Motor neuron (in vitro differentiated cells): ENCODE measurements at regions not wholly inside any gene's neighbourhood (a gene's known extent, or its start where the extent isn't known, plus 50 kb on each side); places are given as distances from the start of the nearest gene placed in this dataset.
A peak's percentile ranks its signal among the peaks of the same experiment; 100 is the strongest.
"Not testable (repeated sequence)": the region's sequence is repeated elsewhere in the genome, so short reads cannot be mapped to it uniquely, and the experiment has no call there.

Experiments used
- ATAC-seq, 8 experiments: fragments of 200-7000 bp; cut with Tn5 transposase; replicated peaks in 6 of 8; 2 replicates each; pipeline ENCODE4 v1.8.0; 2021; ENCODE audit warnings: mild to moderate bottlenecking in 8 of 8, moderate library complexity in 8 of 8
- H3K27ac ChIP-seq, 2 donors: fragments of 250-450 bp; sonication (Bioruptor Pico); 2 replicates each; pipeline ENCODE4 v1.9.0; 2021; ENCODE audit warnings: antibody characterized with exemption in 2 of 2, mild to moderate bottlenecking in 2 of 2, moderate library complexity in 1 of 2
- H3K4me1 ChIP-seq, 2 donors: fragments of 250-450 bp; sonication (Bioruptor Pico); replicated peaks in 1 of 2; 2 replicates each; pipeline ENCODE4 v1.6.1; 2021; ENCODE audit warnings: antibody characterized with exemption in 2 of 2, mild to moderate bottlenecking in 2 of 2, moderate library complexity in 1 of 2
- H3K4me3 ChIP-seq, 5 donors: fragments of 250-450 bp; sonication (Bioruptor Pico); 2 replicates each; pipeline ENCODE4 v1.9.0; 2021; ENCODE audit warnings: antibody characterized with exemption in 5 of 5, mild to moderate bottlenecking in 5 of 5, moderate library complexity in 4 of 5
- WGBS, 10 experiments: fragments of 450-650 bp; shearing (Covaris generic); methylation state at CpG; one replicate each; pipeline ENCODE4 v1.0.0; 2022; 5-methylcytosine and 5-hydroxymethylcytosine counted together
- in situ Hi-C, 9 experiments: fragments of 400-800 bp; cut with MboI; loops; one replicate each; pipeline ENCODE4 v1.15.0; 2021; ENCODE audit warnings: low sequenced_read_pairs in 9 of 9, low pct_unique_long_range_greater_than_20kb in 2 of 9; ENCODE audit not compliant: unreplicated experiment in 9 of 9

DNA sequence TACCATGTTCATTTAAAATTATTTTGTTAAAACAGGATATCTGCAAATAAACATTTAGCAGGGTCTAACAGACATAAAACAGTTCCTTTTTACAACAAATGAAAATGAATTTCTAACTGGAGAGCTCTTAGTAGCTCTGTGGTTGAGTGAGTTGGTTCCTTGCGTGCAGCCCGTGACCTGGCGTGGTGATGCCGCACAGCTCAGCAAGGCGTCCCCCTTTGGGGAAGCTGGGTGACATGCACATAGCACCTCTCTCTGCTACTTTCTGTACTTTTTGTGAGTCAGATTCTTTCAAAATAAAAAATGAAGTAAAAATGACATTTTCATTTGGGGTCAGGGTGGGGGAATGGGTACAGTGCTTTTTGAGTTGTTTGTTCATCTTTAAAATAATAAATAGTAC, 73.3 kb upstream of the CRYM start:
- ATAC-seq, in situ Hi-C loops: not testable (repeated sequence)

DNA sequence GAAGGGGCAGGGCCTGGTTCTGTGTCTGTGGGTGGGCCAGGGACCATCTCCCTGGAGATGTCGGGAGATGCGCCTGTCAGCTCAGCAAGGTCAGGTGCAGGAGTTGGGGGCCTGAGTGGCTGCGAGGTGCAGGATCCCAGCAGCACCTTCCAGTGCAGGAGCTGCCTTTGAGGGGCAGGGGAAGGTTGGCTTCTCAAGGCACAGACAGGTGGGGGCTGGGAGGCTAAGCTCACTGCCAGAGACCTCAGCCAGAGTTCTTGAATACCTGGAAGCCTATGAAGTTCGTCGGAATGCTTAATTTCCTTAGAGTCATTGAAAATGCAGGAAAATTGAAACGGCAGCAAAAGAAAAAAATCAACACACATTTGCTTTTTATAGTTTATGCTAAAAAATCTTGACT, 72.8 kb upstream of the CRYM start:
- H3K4me3 ChIP-seq, ATAC-seq: not testable (repeated sequence)

More for the DNA sequence above, 73.3 kb upstream of the CRYM start:
- no CpG with 5 or more reads among the region's 5 CpGs for WGBS, 10 experiments
- H3K4me3 ChIP-seq, H3K4me1 ChIP-seq, H3K27ac ChIP-seq: not testable (repeated sequence)

DNA sequence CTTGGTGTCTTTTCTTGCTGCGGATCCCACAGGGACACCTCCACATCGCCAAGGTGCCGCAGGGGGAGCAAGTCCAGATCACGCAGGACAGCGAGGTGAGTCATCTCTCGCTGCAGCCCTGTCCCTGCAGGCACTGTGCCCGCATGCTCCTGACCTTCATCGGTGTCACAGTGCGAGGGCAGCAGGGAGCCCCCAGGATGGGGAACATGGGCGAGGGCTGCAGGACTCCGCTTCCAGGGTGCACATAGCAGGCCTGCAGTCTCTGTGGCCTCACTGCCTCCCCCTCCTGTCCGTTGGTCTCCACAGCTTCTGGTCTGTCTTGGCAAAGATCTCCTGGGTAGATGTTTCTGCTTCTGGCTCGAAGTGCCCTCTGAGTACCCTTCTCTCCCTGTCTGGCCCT, 71.2 kb upstream of the CRYM start:
- H3K4me3 ChIP-seq, H3K27ac ChIP-seq, H3K4me1 ChIP-seq, in situ Hi-C loops: not testable (repeated sequence)
- peak in 1 of 8 experiments; percentile 20 for ATAC-seq
- WGBS, 10 experiments, result no CpG with 5 or more reads among the region's 13 CpGs

More for the DNA sequence above, 72.8 kb upstream of the CRYM start:
- no CpG with 5 or more reads among the region's 6 CpGs for WGBS, 10 experiments
- H3K4me1 ChIP-seq, H3K27ac ChIP-seq, in situ Hi-C loops: not testable (repeated sequence)

DNA sequence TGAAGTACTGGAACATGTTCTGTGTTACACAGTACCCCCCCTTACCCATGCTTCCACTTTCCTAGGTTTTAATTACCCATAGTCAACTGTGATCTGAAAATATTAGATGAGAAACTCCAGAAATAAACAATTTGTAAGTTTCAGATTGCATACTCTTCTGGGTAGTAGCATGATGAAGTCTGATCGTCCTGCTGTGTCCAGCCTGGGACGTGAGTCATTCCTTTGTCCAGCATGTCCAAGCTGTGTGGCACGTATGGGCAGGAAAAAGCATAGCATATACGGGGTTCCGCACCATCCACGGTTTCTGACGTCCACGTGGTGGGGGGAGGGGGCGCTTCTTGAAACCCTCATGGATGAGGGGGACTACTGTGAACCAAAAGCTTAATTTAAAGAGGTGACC, 70.7 kb upstream of the CRYM start:
- H3K4me1 ChIP-seq, H3K27ac ChIP-seq, in situ Hi-C loops, H3K4me3 ChIP-seq: not testable (repeated sequence)
- peak in 1 of 8 experiments; percentile 35 for ATAC-seq
- WGBS, 10 experiments, result 80% methylated on average over 1 of the region's 9 CpGs; no CpG with 5 or more reads in 9 of the 10 experiments

DNA sequence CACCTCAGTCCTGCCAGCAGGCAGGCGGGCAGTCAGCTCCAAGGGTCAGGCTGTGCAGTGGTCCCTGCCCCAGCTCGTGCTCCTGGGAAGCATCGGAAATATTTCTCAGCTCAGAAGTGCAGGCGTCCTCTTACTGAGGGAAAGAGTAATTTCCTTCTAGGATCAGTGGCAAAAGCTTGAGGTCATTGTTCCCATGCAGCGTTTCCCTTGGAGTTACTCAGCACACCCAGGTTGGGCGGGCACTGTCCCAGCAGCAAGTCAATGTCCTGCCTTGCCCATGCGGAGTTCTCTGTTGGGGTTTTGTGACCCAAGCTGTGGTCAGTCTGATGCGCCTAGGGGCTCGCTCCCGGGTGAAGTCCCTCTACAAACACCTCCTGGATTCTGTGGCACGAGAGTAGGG, 69.4 kb upstream of the CRYM start:
- H3K27ac ChIP-seq, H3K4me1 ChIP-seq, in situ Hi-C loops, ATAC-seq, H3K4me3 ChIP-seq: not testable (repeated sequence)
- no CpG with 5 or more reads among the region's 11 CpGs for WGBS, 10 experiments

DNA sequence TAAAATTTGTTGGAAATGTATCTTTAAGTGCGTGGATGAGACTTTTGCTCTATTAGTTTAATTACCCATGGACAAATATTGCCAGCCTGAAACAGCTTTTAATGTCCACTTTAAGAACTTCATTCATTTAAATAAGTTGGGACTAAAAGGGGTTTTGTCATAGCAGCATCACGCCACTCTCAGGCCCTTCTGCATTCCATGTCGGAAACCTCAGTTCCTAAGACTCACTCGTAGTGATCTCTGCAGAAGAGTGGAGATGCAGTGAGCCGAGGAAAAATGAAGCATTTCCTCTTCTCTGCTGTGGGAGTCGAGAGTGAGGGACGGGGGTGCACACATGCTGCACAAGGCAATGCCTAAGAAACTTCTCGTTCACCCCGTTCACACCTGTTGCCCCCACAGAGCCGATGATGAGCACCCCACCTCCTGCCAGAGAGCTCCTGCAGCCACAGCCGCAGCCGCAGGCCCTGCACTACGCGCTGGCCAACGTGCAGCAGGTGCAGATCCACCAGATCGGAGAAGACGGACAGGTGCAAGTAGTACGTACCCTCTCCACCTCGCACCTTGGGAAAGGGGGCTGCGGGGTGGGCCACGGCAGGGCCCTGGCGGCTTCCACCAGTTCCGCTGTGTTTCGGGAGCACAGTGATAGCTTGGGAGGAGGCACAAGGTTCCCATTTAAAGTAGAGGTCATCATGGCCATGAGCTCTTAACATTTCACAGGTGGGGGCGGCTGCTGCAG, 68.8 kb upstream of the CRYM start:
- ATAC-seq, H3K4me1 ChIP-seq, H3K4me3 ChIP-seq, H3K27ac ChIP-seq, in situ Hi-C loops: not testable (repeated sequence)
- 100% methylated on average over 2 to 3 of the region's 25 CpGs; no CpG with 5 or more reads in 8 of the 10 experiments for WGBS, 10 experiments

DNA sequence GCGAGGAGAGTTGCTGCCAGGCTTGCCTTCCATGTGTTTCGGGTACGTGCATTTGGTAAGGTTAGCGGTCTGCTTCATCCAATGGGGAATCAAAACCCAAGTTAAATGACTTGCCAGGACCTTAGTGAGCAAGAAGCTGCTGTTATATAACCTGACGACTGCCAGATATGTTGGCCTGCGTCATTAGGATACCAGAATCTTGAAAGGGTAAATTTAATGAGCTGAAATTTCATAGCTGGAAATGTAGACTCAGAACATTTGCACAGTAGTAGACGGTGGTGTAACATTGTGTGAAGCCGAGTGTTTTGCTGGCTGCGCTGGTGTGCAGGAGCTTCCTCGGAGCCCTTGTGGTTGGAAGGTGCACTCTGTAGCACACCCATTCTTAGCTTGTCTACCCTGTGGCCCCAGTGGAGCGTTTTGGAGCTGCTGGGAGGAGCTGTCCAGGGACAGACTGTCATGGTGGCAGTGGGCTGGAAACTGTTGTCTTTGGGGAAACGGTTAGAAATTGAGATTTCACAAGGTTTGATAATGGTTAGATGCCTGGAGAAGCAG, 66.3 kb upstream of the CRYM start:
- in situ Hi-C loops, ATAC-seq: not testable (repeated sequence)
- 93 to 100% methylated on average over 2 to 4 of the region's 12 CpGs; no CpG with 5 or more reads in 8 of the 10 experiments for WGBS, 10 experiments

DNA sequence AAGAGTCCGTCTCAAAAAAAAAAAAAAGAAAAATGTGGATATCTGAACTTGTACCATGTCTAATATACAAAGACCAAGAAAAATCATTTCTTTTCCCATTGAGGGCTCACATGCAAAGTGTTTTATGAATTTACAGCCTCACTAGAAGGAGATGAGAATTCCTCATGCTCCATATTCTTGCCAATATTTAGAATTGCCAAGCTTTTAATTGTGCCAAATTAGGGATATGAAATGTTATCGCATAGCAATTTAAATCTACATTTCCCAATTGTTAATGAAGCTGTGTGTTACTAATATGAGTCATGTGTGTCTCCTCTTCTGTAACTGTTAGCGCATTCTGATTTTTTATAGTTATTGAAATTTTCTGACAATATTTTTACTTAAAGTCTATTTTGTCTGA, 63.0 kb upstream of the CRYM start:
- no peak overlapping the region for H3K27ac ChIP-seq
- no peaks in the 10 kb centered on the region for H3K4me1 ChIP-seq
- 75 to 100% (median 94%) methylated on average over 2 to 3 of the region's 3 CpGs for WGBS, 10 experiments
- in situ Hi-C loops, result no loop called here
- H3K4me3 ChIP-seq, result no peak overlapping the region
- ATAC-seq, result no peak

More for the DNA sequence above, 66.3 kb upstream of the CRYM start:
- H3K4me3 ChIP-seq, H3K27ac ChIP-seq, H3K4me1 ChIP-seq: not testable (repeated sequence)

DNA sequence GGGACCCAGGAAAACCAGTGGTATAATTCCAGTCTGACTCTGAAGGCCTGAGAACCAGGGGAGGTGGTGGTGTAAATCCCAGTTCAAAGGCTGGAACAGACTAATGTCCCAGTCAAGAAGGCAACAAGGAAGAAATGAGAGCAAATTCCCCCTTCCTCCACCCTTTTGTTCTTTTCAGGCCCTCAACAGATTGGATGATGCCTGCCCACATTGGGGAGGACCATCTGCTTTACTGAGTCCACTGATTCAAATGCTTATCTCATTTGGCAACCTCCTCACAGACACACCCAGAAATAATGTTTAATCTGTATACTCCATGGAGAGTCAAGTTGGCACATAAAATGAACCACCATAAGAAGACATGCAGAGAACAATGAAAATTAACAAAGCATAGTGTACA, 61.9 kb upstream of the CRYM start:
- in situ Hi-C loops, result no loop called here
- H3K4me1 ChIP-seq, result no peaks in the 10 kb centered on the region
- H3K27ac ChIP-seq, result no peak overlapping the region
- no peak overlapping the region for H3K4me3 ChIP-seq
- ATAC-seq, result no peak

DNA sequence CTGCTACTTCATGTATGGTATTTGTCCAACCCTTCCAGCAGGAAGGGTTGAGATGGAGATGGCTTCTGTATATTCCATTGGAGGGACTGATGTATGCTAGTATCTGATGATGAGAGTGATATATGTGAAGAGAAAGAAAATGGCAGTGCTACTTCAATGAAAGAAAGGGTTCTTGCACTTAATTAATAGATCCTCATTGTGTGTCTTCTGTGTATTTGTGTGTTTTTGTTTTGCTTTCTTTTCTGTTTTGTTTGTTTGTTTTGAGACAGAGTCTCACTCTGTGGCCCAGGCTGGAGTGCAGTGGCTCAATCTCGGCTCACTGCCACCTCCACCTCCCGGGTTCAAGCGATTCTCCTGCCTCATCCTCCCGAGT, 61.2 kb upstream of the CRYM start:
- WGBS, 10 experiments, result 78 to 100% (median 93%) methylated on average over 2 to 4 of the region's 4 CpGs; no CpG with 5 or more reads in 4 of the 10 experiments
- no peak overlapping the region for H3K27ac ChIP-seq
- in situ Hi-C loops, result no loop called here
- H3K4me3 ChIP-seq, result no peak overlapping the region
- ATAC-seq, result no peak
- no peaks in the 10 kb centered on the region for H3K4me1 ChIP-seq

DNA sequence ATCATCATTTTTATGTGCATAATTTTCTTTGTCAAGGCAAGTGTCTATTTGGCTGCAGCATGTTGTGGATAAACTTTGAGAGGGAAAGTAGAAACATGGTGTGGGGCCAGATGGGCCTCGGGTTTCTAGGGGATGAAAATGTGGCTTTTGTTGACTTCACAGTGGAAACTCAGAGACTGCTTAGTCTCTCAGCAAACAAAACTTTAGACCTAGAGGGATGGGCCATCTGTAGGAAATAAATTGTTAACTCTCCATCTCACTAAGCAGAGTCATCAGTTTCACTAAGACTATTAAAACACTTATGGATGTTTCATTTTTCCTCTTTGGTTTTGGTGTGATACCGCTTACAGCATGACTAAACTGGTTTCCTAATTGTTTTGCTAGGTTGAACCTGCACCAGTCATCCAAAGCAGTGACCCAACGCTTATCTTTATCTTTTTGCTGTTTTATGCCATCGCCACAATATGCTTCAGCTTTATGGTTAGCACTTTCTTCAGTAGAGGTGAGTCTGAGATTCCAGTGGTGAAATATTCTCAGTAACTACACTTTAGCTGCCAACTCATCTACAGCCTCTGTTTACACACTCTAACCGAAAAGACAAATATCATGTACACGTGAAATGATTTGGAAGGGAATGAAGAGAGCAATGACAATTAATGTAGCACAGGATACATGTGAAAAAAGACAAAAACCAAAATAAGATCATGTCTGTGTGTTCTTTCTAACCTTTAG, 60.6 kb upstream of the CRYM start:
- ATAC-seq, result peak in 1 of 8 experiments; percentile 65
- H3K27ac ChIP-seq, result no peak overlapping the region
- WGBS, 10 experiments, result 0 to 100% (median 95%) methylated on average over 1 to 6 of the region's 6 CpGs
- H3K4me1 ChIP-seq, result no peaks in the 10 kb centered on the region
- no peak overlapping the region for H3K4me3 ChIP-seq
- in situ Hi-C loops, result no loop called here

DNA sequence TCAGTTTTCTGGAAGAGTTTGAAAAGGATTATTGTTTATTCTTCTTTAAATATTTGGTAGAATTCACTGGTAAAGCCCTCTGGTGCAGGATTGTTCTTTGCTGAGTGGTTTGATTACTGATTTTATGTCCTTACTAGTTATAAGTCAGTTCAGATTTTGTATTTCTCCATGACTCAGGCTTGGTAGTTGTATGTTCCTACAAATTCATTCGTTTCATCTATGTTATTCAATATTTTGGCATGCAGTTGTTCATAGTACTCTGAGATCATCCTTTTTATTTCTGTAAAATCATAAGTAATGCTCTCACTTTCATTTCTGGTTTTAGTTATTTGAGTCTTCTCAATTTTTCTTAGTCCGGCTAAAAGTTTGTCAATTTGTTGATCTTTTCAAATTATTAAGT, 58.1 kb upstream of the CRYM start:
- Histone ChIP-seq H3K4me1 (no peaks in the 10 kb centered on the region), H3K27ac (no peak overlapping the region), H3K4me3 (no peak overlapping the region)
- 59 to 100% (median 92%) methylated on average over 1 to 2 of the region's 2 CpGs for WGBS, 10 experiments
- in situ Hi-C loops, result no loop called here
- no peak for ATAC-seq

DNA sequence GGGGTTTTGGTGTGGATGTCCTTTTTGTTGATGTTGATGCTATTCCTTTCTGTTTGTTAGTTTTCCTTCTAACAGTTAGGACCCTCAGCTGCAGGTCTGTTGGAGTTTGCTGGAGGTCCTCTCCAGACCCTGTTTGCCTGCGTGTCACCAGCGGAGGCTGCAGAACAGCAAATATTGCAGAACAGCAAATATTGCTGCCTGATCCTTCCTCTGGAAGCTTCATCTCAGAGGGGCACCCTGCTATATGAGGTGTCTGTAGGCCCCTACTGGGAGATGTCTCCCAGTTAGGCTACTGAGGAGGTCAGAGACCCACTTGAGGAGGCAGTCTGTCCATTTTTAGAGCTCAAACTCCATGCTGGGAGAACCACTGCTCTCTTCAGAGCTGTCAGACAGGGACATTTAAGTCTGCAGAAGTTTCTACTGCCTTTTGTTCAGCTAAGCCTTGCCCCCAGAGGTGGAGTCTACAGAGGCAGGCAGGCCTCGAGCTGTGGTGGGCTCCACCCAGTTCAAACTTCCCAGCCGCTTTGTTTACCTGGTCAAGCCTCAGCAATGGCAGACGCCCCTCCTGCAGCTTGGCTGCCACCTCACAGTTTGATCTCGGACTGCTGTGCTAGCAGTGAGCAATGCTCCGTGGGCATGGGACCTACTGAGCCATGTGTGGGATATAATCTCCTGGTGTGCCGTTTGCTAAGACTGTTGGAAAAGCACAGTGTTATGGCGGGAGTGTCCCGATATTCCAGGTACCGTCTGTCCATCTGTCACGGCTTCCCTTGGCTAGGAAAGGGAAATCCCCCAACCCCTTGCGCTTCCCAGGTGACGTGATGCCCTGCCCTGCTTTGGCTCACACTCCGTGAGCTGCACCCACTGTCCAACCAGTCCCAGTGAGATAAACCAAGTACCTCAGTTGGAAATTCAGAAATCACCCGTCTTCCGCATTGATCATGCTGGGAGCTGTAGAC, 56.4 kb upstream of the CRYM start:
- whole genome bisulfite sequencing, 10 experiments, result 87 to 98% (median 93%) methylated on average over 3 to 10 of the region's 17 CpGs; no CpG with 5 or more reads in 4 of the 10 experiments
- not testable (repeated sequence) for ATAC-seq

More for the DNA sequence above, 56.4 kb upstream of the CRYM start:
- H3K4me3 ChIP-seq, H3K27ac ChIP-seq, H3K4me1 ChIP-seq, in situ Hi-C loops: not testable (repeated sequence)
